ENCODE measurements at regions not wholly inside any gene's neighbourhood (a gene's known extent, or its start where the extent isn't known, plus 50 kb on each side); places are given as distances from the start of the nearest gene placed in this dataset.

DNA sequence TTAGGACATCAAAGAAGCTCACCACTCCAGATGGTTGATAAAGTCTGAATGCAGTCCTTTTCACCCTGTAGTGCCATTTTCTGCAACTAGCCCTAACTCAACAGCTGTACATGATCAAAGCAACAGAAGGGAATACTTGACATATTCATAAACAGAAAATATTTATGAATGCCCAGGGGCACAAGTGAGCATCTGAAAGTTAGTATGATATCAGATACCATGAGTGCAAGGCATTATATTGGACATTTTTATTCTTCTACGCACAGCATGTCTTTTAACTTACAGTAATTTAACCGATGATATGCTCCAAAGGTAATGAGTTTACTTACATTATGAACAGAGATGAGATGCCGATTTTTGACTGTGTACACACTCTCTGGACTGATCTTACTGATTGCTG is 142.0 kb downstream of the MCHR2 start:
- TF ChIP-seq, protein P1, sequence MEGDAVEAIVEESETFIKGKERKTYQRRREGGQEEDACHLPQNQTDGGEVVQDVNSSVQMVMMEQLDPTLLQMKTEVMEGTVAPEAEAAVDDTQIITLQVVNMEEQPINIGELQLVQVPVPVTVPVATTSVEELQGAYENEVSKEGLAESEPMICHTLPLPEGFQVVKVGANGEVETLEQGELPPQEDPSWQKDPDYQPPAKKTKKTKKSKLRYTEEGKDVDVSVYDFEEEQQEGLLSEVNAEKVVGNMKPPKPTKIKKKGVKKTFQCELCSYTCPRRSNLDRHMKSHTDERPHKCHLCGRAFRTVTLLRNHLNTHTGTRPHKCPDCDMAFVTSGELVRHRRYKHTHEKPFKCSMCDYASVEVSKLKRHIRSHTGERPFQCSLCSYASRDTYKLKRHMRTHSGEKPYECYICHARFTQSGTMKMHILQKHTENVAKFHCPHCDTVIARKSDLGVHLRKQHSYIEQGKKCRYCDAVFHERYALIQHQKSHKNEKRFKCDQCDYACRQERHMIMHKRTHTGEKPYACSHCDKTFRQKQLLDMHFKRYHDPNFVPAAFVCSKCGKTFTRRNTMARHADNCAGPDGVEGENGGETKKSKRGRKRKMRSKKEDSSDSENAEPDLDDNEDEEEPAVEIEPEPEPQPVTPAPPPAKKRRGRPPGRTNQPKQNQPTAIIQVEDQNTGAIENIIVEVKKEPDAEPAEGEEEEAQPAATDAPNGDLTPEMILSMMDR (IDR thresholded peaks at IDR 0.05; ENCODE audit: insufficient read depth, low read length, poor library complexity, severe bottlenecking): no peak
- no peak for TF ChIP-seq EZH2phosphoT487 (conservative IDR thresholded peaks at IDR 0.05; ENCODE audit: low read length)

Data from SU-DHL-6 (cell line).